BLaER1 (cell line): ENCODE measurements at regions not wholly inside any gene's neighbourhood (a gene's known extent, or its start where the extent isn't known, plus 50 kb on each side); places are given as distances from the start of the nearest gene placed in this dataset.
A peak's percentile ranks its signal among the peaks of the same experiment; 100 is the strongest.

Experiments
- H3K27ac ChIP-seq: shearing (Covaris generic); formaldehyde crosslinking; 2 replicates; pipeline ENCODE4 v1.8.1; 2022
- H3K27me3 ChIP-seq: shearing (Covaris generic); formaldehyde crosslinking; 2 replicates; pipeline ENCODE4 v1.8.1; 2022
- H3K36me3 ChIP-seq: shearing (Covaris generic); formaldehyde crosslinking; 2 replicates; pipeline ENCODE4 v1.8.1; 2022
- H3K4me1 ChIP-seq: shearing (Covaris generic); formaldehyde crosslinking; 2 replicates; pipeline ENCODE4 v1.8.1; 2022
- H3K4me2 ChIP-seq: shearing (Covaris generic); formaldehyde crosslinking; 2 replicates; pipeline ENCODE4 v1.8.1; 2022
- H3K4me3 ChIP-seq: shearing (Covaris generic); formaldehyde crosslinking; 2 replicates; pipeline ENCODE4 v1.8.1; 2022
- H3K9ac ChIP-seq: shearing (Covaris generic); formaldehyde crosslinking; 2 replicates; pipeline ENCODE4 v1.8.1; 2022
- H3K9me3 ChIP-seq: shearing (Covaris generic); formaldehyde crosslinking; 2 replicates; pipeline ENCODE4 v1.8.1; 2022
- H4K20me1 ChIP-seq: shearing (Covaris generic); formaldehyde crosslinking; 2 replicates; pipeline ENCODE4 v1.8.1; 2022
- Cebpa-rat ChIP-seq: shearing (Covaris generic); IDR thresholded peaks from 2 replicates; pipeline ENCODE4 v1.8.1; 2022

- Histone ChIP-seq H3K9me3 (peaks cover 33% of the 10 kb centered on the region), H3K36me3 (no peaks in the 10 kb centered on the region), H4K20me1 (peaks cover 21% of the 10 kb centered on the region; the same call in 1 of the 2 replicates), H3K4me3 (no peak overlapping the region), H3K27ac (no peak overlapping the region), H3K9ac (no peak overlapping the region), H3K4me1 (peaks cover 16% of the 10 kb centered on the region), H3K27me3 (peaks cover 54% of the 10 kb centered on the region), H3K4me2 (no peak overlapping the region)
- no peak for TF ChIP-seq Cebpa-rat
Observed at GRCh38 chr22:48569476-48570233, 1258.0 kb downstream of the BRD1 start.

GRCh38 chr22:48568736-48569330, 1258.8 kb downstream of the BRD1 start:
- Histone ChIP-seq H3K4me3 (no peak overlapping the region), H4K20me1 (peaks cover 13% of the 10 kb centered on the region; the same call in 1 of the 2 replicates), H3K4me2 (no peak overlapping the region), H3K4me1 (peaks cover 14% of the 10 kb centered on the region), H3K27ac (no peak overlapping the region), H3K9ac (no peak overlapping the region), H3K9me3 (peaks cover 33% of the 10 kb centered on the region), H3K27me3 (peaks cover 45% of the 10 kb centered on the region), H3K36me3 (no peaks in the 10 kb centered on the region)
- no peak for TF ChIP-seq Cebpa-rat

GRCh38 chr22:48567213-48567975, 1260.3 kb downstream of the BRD1 start:
- H3K4me2 ChIP-seq, result peak overlapping the region; percentile 66
- H3K4me1 ChIP-seq, result peaks cover 14% of the 10 kb centered on the region
- H3K27ac ChIP-seq, result no peak overlapping the region
- H4K20me1 ChIP-seq, result 0 out of 2 replicates have a peak, but pooled peaks cover 11% of the 10 kb centered on the region
- 0 out of 2 replicates have a peak overlapping the region, but pooled peaks have one; percentile 3 for H3K4me3 ChIP-seq
- H3K36me3 ChIP-seq, result no peaks in the 10 kb centered on the region
- no peak for TF ChIP-seq Cebpa-rat
- peaks cover 36% of the 10 kb centered on the region for H3K27me3 ChIP-seq
- peaks cover 31% of the 10 kb centered on the region for H3K9me3 ChIP-seq
- H3K9ac ChIP-seq, result no peak overlapping the region

GRCh38 chr22:48566741-48567140, 1260.9 kb downstream of the BRD1 start:
- Histone ChIP-seq H3K4me1 (peaks cover 17% of the 10 kb centered on the region), H3K36me3 (no peaks in the 10 kb centered on the region), H3K4me3 (no peak overlapping the region), H3K4me2 (peak overlapping the region; percentile 66), H4K20me1 (0 out of 2 replicates have a peak, but pooled peaks cover 11% of the 10 kb centered on the region), H3K9me3 (peaks cover 25% of the 10 kb centered on the region), H3K27me3 (peaks cover 36% of the 10 kb centered on the region), H3K9ac (no peak overlapping the region), H3K27ac (no peak overlapping the region)
- no peak for TF ChIP-seq Cebpa-rat

GRCh38 chr22:48565901-48566501, 1261.7 kb downstream of the BRD1 start:
- Histone ChIP-seq H3K27ac (no peak overlapping the region), H3K4me1 (peaks cover 24% of the 10 kb centered on the region), H3K4me3 (no peak overlapping the region), H3K9me3 (peaks cover 17% of the 10 kb centered on the region), H4K20me1 (0 out of 2 replicates have a peak, but pooled peaks cover 11% of the 10 kb centered on the region), H3K27me3 (peaks cover 36% of the 10 kb centered on the region), H3K9ac (no peak overlapping the region), H3K4me2 (no peak overlapping the region), H3K36me3 (no peaks in the 10 kb centered on the region)
- no peak for TF ChIP-seq Cebpa-rat

- peaks cover 36% of the 10 kb centered on the region for H3K27me3 ChIP-seq
- peaks cover 8% of the 10 kb centered on the region for H3K9me3 ChIP-seq
- no peak overlapping the region for H3K4me2 ChIP-seq
- H3K4me3 ChIP-seq, result no peak overlapping the region
- no peak overlapping the region for H3K9ac ChIP-seq
- no peak for TF ChIP-seq Cebpa-rat
- H3K36me3 ChIP-seq, result no peaks in the 10 kb centered on the region
- H3K4me1 ChIP-seq, result peaks cover 25% of the 10 kb centered on the region
- no peak overlapping the region for H3K27ac ChIP-seq
- H4K20me1 ChIP-seq, result peaks cover 11% of the 10 kb centered on the region; the same call in 1 of the 2 replicates
Observed at GRCh38 chr22:48564995-48565394, 1262.7 kb downstream of the BRD1 start.

GRCh38 chr22:48563966-48564330, 1263.7 kb downstream of the BRD1 start:
- H3K4me3 ChIP-seq, result no peak overlapping the region
- no peaks in the 10 kb centered on the region for H3K9me3 ChIP-seq
- H3K4me1 ChIP-seq, result peaks cover 32% of the 10 kb centered on the region
- TF ChIP-seq Cebpa-rat, result no peak
- H4K20me1 ChIP-seq, result peaks cover 11% of the 10 kb centered on the region; the same call in 1 of the 2 replicates
- H3K27ac ChIP-seq, result no peak overlapping the region
- H3K36me3 ChIP-seq, result no peaks in the 10 kb centered on the region
- H3K4me2 ChIP-seq, result no peak overlapping the region
- no peak overlapping the region for H3K9ac ChIP-seq
- H3K27me3 ChIP-seq, result peaks cover 36% of the 10 kb centered on the region

GRCh38 chr22:48563118-48563965, 1264.3 kb downstream of the BRD1 start:
- H3K27ac ChIP-seq, result no peak overlapping the region
- TF ChIP-seq Cebpa-rat, result no peak
- no peaks in the 10 kb centered on the region for H3K36me3 ChIP-seq
- H4K20me1 ChIP-seq, result peaks cover 11% of the 10 kb centered on the region; the same call in 1 of the 2 replicates
- H3K4me3 ChIP-seq, result no peak overlapping the region
- H3K27me3 ChIP-seq, result peaks cover 31% of the 10 kb centered on the region
- peaks cover 32% of the 10 kb centered on the region for H3K4me1 ChIP-seq
- no peak overlapping the region for H3K9ac ChIP-seq
- no peaks in the 10 kb centered on the region for H3K9me3 ChIP-seq
- no peak overlapping the region for H3K4me2 ChIP-seq

GRCh38 chr22:48561676-48562075, 1266.0 kb downstream of the BRD1 start:
- Histone ChIP-seq H3K27ac (no peak overlapping the region), H4K20me1 (peaks cover 8% of the 10 kb centered on the region; the same call in 1 of the 2 replicates), H3K4me2 (no peak overlapping the region; the same call in 1 of the 2 replicates), H3K9me3 (no peaks in the 10 kb centered on the region), H3K4me1 (peaks cover 24% of the 10 kb centered on the region), H3K27me3 (peaks cover 22% of the 10 kb centered on the region), H3K36me3 (no peaks in the 10 kb centered on the region), H3K9ac (no peak overlapping the region), H3K4me3 (no peak overlapping the region)
- no peak for TF ChIP-seq Cebpa-rat
